Stomach (tissue), 8 donors: ENCODE measurements at regions not wholly inside any gene's neighbourhood (a gene's known extent, or its start where the extent isn't known, plus 50 kb on each side); places are given as distances from the start of the nearest gene placed in this dataset.

ENCODE experiments used
- DNase-seq, 2 donors: peaks; one replicate each; pipeline versions ENCODE4 v3.0.0 to v3.0.0-alpha.2; 2013 to 2019
- H3K27ac ChIP-seq, 5 donors: fragments of 200-600 bp in 4 of 5; sonication (generic) in 4 of 5; one replicate each; pipeline ENCODE4 v1.5.1; 2013 to 2019; ENCODE audit warnings: mild to moderate bottlenecking in 1 of 5, moderate library complexity in 1 of 5
- H3K27me3 ChIP-seq, 3 donors: fragments of 200-600 bp; sonication (generic); one replicate each; pipeline ENCODE4 v1.5.1; 2017 to 2019; ENCODE audit warnings: mixed run types in 1 of 3
- H3K36me3 ChIP-seq, 4 donors: fragments of 200-600 bp; sonication (generic); 1 replicate in 3 of 4; 2 replicates in 1 of 4; pipeline ENCODE4 v1.5.1; 2016 to 2019
- H3K4me1 ChIP-seq, 4 donors: fragments of 200-600 bp; sonication (generic); one replicate each; pipeline ENCODE4 v1.5.1; 2016 to 2019
- H3K4me3 ChIP-seq, 4 donors: fragments of 200-600 bp; sonication (generic) in 3 of 4; one replicate each; pipeline ENCODE4 v1.5.1; 2016 to 2019; ENCODE audit warnings: mild to moderate bottlenecking in 1 of 4
- H3K9me3 ChIP-seq, 4 donors: fragments of 200-600 bp; sonication (generic); one replicate each; pipeline ENCODE4 v1.5.1; 2016 to 2019
- EP300 ChIP-seq: sonication (generic); formaldehyde crosslinking; IDR thresholded peaks from one replicate; pipeline ENCODE4 v1.6.1; 2017; ENCODE audit warnings: antibody characterized with exemption
- POLR2A ChIP-seq, 4 donors: fragments of 450-650 bp; IDR thresholded peaks; one replicate each; pipeline ENCODE4 v1.6.1; 2016; ENCODE audit warnings: antibody characterized with exemption in 4 of 4, control low read depth in 2 of 4, mild to moderate bottlenecking in 1 of 4, moderate library complexity in 1 of 4
- POLR2AphosphoS5 ChIP-seq, 3 donors: sonication (generic); formaldehyde crosslinking; IDR thresholded peaks; one replicate each; pipeline ENCODE4 v1.6.1; 2016; ENCODE audit warnings: antibody characterized with exemption in 3 of 3
- WGBS, 5 donors: extraction: QIAGEN DNeasy Blood & Tissue Kit in 3 of 5; methylation state at CpG; one replicate each; pipeline versions ENCODE4 v1.1.5 to v1.1.7; 2013 to 2018; 5-methylcytosine and 5-hydroxymethylcytosine counted together
- intact Hi-C: fragments of 100-400 bp; cut with DNase I; formaldehyde crosslinking; loops from one replicate; pipeline ENCODE4 v1.15.1; 2023; ENCODE audit warnings: low total_unique reads
- TF ChIP-seq, protein P1 (sequence below), 7 experiments: fragments of 450-650 bp in 4 of 7; fragments of 200-600 bp in 3 of 7; sonication (generic) in 3 of 7; IDR thresholded peaks; one replicate each; pipeline ENCODE4 v1.5.1; 2016 to 2019; ENCODE audit warnings: antibody characterized with exemption in 7 of 7, control low read depth in 2 of 7, mild to moderate bottlenecking in 1 of 7
- donor health status: healthy with polysubstance abuse.
- donor health status: Bipolar disorder and iron deficiency.
- donor health status: healthy.

DNA sequence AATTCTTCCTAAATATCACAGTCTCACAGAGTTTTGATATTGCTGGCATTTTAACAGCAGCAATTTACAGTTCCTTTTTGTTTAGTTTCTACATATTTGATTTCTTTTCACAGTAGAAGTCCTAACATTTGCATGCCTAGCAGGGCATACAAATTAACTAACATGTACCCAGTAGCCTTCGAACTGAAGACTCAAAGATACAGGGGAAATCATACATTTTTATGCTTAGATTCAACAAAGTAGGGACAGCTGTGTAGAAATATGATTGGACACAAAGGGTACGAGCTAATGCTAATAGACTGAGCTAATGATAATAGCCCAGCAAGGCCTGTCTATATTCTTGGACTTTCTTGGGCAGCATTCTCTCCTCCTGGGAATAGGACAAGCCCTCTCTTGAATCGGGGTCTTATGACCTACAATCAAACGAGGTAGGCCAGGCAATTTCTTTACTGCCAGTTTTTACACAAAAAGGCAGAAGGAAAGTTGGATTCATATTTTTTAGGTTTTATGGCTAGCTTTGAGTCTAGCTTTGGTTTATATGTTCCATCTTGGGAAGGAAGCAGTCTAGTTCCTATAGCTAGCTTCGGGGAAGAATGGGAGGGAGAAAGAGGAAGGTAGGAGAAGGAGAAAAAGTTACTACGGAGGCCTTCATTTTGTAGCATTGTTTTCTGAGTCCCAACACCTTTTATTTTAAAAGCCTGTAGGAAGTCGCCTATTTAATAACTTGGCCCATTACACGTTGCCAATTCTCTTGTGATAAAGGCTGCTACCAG, 115.8 kb downstream of the HFE start:
- Histone ChIP-seq H3K4me1 (peaks cover 0 to 36% (median 7%) of the 10 kb centered on the region in 4 donors), H3K27ac (peak overlapping the region in 1 of 5 donors; percentile 97), H3K36me3 (no peaks in the 10 kb centered on the region), H3K4me3 (no peak overlapping the region), H3K27me3 (peaks cover 0 to 91% (median 24%) of the 10 kb centered on the region in 3 donors), H3K9me3 (no peaks in the 10 kb centered on the region)
- whole genome bisulfite sequencing, 5 donors: 65 to 73% (median 68%) methylated on average over 8 of the region's 8 CpGs
- no peak for DNase-seq
- intact Hi-C loops: no loop called here
- TF ChIP-seq POLR2AphosphoS5 (IDR thresholded peaks at IDR 0.05) (no peak), POLR2A (IDR thresholded peaks at IDR 0.05) (no peak), EP300 (no peak)
- TF ChIP-seq, protein P1, sequence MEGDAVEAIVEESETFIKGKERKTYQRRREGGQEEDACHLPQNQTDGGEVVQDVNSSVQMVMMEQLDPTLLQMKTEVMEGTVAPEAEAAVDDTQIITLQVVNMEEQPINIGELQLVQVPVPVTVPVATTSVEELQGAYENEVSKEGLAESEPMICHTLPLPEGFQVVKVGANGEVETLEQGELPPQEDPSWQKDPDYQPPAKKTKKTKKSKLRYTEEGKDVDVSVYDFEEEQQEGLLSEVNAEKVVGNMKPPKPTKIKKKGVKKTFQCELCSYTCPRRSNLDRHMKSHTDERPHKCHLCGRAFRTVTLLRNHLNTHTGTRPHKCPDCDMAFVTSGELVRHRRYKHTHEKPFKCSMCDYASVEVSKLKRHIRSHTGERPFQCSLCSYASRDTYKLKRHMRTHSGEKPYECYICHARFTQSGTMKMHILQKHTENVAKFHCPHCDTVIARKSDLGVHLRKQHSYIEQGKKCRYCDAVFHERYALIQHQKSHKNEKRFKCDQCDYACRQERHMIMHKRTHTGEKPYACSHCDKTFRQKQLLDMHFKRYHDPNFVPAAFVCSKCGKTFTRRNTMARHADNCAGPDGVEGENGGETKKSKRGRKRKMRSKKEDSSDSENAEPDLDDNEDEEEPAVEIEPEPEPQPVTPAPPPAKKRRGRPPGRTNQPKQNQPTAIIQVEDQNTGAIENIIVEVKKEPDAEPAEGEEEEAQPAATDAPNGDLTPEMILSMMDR (IDR thresholded peaks at IDR 0.05): no peak

DNA sequence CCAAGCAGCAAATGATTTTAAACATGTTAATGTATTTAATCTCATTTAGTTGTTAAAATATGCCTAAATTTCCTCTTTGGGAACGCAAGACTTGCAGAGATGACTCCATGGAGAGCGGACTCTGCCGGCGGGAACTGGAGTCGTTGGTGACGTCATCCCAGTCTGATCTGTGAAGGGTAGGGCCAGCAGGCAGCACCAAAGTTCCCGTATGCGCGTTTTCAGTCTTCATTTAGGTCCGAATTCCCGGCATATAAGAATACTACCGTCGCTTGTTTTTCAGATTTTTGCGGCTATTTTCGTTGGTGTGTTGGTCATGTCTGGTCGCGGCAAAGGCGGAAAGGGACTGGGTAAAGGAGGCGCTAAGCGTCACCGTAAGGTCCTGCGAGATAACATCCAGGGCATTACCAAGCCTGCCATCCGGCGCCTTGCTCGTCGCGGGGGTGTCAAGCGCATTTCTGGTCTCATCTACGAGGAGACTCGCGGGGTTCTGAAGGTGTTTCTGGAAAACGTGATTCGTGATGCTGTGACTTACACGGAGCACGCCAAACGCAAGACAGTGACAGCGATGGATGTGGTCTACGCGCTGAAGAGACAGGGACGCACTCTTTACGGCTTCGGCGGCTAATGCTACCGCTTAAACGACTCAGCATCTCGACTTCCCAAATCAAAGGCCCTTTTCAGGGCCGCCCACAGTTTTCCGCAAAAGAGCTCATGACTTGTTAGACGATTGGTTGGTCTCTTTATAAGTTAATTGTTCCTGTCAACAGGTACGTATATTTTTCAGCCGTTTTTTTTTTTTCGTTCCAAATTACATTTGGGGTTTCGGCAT, 117.3 kb downstream of the HFE start:
- Histone ChIP-seq H3K27me3 (peaks cover 0 to 76% (median 14%) of the 10 kb centered on the region in 3 donors), H3K9me3 (no peaks in the 10 kb centered on the region), H3K4me1 (peaks cover 0 to 30% (median 5%) of the 10 kb centered on the region in 4 donors), H3K27ac (peak overlapping the region; percentile 93 to 98 (median 97)), H3K36me3 (no peaks in the 10 kb centered on the region), H3K4me3 (peak overlapping the region; percentile 48 to 72 (median 55))
- TF ChIP-seq POLR2A (IDR thresholded peaks at IDR 0.05) (peak in 2 of 4 donors; percentile 91 to 99), POLR2AphosphoS5 (IDR thresholded peaks at IDR 0.05) (peak; percentile 92 to 99 (median 97)), EP300 (no peak)
- TF ChIP-seq, protein P1 (IDR thresholded peaks at IDR 0.05): peak in 2 of 7 experiments; percentile 29 to 40
- intact Hi-C loops: no loop called here
- peak; percentile 91 to 99 for DNase-seq
- 0 to 1% (median 1%) methylated on average over 53 of the region's 53 CpGs for WGBS, 5 donors

DNA sequence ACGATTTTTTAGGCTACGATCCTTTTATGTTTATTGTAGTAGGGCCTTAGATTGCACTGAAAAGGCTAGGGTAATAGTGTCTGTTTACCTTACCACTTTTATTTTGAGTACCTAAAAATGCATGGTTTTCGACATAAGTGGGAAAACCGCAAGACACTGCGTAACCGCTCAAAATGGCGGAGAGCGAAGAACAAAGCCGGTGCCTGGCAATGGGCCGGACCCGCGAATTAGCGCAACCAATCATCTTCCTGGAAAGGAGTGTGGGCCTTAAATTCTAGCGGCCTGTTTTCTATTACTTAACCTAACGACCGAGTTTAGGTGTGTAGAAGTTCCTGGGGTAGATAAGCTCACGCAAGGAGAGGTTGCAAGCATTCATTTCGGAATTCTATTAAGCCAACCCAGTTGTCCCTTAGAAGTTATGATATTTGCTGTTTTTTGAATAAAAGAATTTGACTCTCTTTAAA, 118.0 kb downstream of the HFE start:
- peak; percentile 77 to 96 for DNase-seq
- WGBS, 5 donors: 0 to 1% (median 1%) methylated on average over 18 of the region's 18 CpGs
- Histone ChIP-seq H3K36me3 (no peaks in the 10 kb centered on the region), H3K4me3 (peak overlapping the region; percentile 48 to 72 (median 55)), H3K27me3 (peaks cover 0 to 75% (median 10%) of the 10 kb centered on the region in 3 donors), H3K9me3 (no peaks in the 10 kb centered on the region), H3K4me1 (peaks cover 0 to 23% (median 2%) of the 10 kb centered on the region in 4 donors), H3K27ac (peak overlapping the region; percentile 70 to 98 (median 97))
- intact Hi-C loops: no loop called here
- TF ChIP-seq POLR2A (IDR thresholded peaks at IDR 0.05) (peak in 1 of 4 donors; percentile 26), POLR2AphosphoS5 (IDR thresholded peaks at IDR 0.05) (peak; percentile 46 to 77 (median 62))
- TF ChIP-seq, protein P1 (IDR thresholded peaks at IDR 0.05): no peak
